Panc1 (cell line): ENCODE measurements at regions not wholly inside any gene's neighbourhood (a gene's known extent, or its start where the extent isn't known, plus 50 kb on each side); places are given as distances from the start of the nearest gene placed in this dataset.

Experiments
- ATAC-seq: fragments of 200-7000 bp; cut with Tn5 transposase; 2 replicates; pipeline ENCODE4 v1.9.1; 2020; ENCODE audit warnings: mild to moderate bottlenecking, moderate library complexity
- BruUV-seq: library from RNA; stranded (reverse); fragments of 400-500 nt; replicated peaks from 2 replicates; lab custom pipeline; 2021; lab: Mats Ljungman, UMichigan
- CTCF ChIA-PET: fragments of 300-600 bp; sonication (Branson Sonifier 250); formaldehyde crosslinking; loops from one replicate; lab custom pipeline; 2022; ENCODE audit warnings: antibody characterized with exemption; lab: Charles Lee
- POLR2A ChIA-PET: fragments of 300-600 bp; sonication (Branson Sonifier 250); formaldehyde crosslinking; loops from one replicate; lab custom pipeline; 2022; ENCODE audit warnings: antibody characterized with exemption; lab: Charles Lee
- DNase-seq: peaks from one replicate; pipeline ENCODE4 v3.0.0-alpha.2; 2010; ENCODE audit warnings: low read depth, low spot score
- H3K27ac ChIP-seq: 2 replicates; pipeline ENCODE4 v1.5.1; 2011; ENCODE audit warnings: mild to moderate bottlenecking, low read length, inconsistent platforms
- H3K27me3 ChIP-seq: fragments of 200-500 bp; sonication (Bioruptor generic); 2 replicates; pipeline ENCODE4 v1.6.0; 2014; ENCODE audit warnings: low read length, inconsistent platforms; ENCODE audit not compliant: control insufficient read depth, insufficient read depth
- H3K36me3 ChIP-seq: fragments of 200-500 bp; sonication (Bioruptor generic); 2 replicates; pipeline ENCODE4 v1.5.1; 2014; ENCODE audit warnings: inconsistent platforms, mild to moderate bottlenecking, low read length, moderate library complexity; ENCODE audit not compliant: control insufficient read depth, insufficient read depth
- H3K4me1 ChIP-seq: 2 replicates; pipeline ENCODE4 v1.5.1; 2011; ENCODE audit warnings: inconsistent platforms, mild to moderate bottlenecking, low read length, moderate library complexity; ENCODE audit not compliant: control insufficient read depth, insufficient read depth
- H3K4me3 ChIP-seq, 2 experiments: 2 replicates each; pipeline ENCODE4 v1.5.1; 2011 to 2012; ENCODE audit warnings: low read depth in 2 of 2, low read length in 2 of 2, mild to moderate bottlenecking in 2 of 2, inconsistent platforms in 1 of 2, moderate library complexity in 1 of 2
- H3K9me3 ChIP-seq: fragments of 200-500 bp; sonication (Bioruptor generic); 2 replicates; pipeline ENCODE4 v1.5.1; 2014; ENCODE audit warnings: low read depth, mild to moderate bottlenecking, inconsistent platforms, low read length, moderate library complexity; ENCODE audit not compliant: control insufficient read depth, insufficient read depth
- CTCF ChIP-seq: fragments of 450-650 bp; IDR thresholded peaks from 2 replicates; pipeline ENCODE4 v1.5.1; 2017; ENCODE audit warnings: mild to moderate bottlenecking
- POLR2AphosphoS5 ChIP-seq: IDR thresholded peaks from 2 replicates; pipeline ENCODE4 v1.6.1; 2012; ENCODE audit warnings: mild to moderate bottlenecking, low read depth, low read length, moderate library complexity
- REST ChIP-seq, 2 experiments: IDR thresholded peaks; 2 replicates each; pipeline ENCODE4 v1.6.1; 2011 to 2012; ENCODE audit warnings: low read depth in 2 of 2, control low read depth in 1 of 2, low read length in 1 of 2, mild to moderate bottlenecking in 1 of 2, moderate library complexity in 1 of 2; ENCODE audit not compliant: insufficient read depth in 1 of 2
- SIN3A ChIP-seq: IDR thresholded peaks from 2 replicates; pipeline ENCODE4 v1.6.1; 2012; ENCODE audit warnings: low read depth, mild to moderate bottlenecking, low read length, moderate library complexity, borderline replicate concordance; ENCODE audit not compliant: insufficient read depth
- TCF7L2 ChIP-seq: IDR thresholded peaks from 2 replicates; pipeline ENCODE4 v1.6.1; 2011; ENCODE audit warnings: mild to moderate bottlenecking, low read depth, low read length, inconsistent platforms
- in situ Hi-C: cut with HindIII; loops from 2 replicates; pipeline ENCODE4 v1.10.0; 2016; ENCODE audit warnings: low sequenced_read_pairs, low pct_unique_long_range_greater_than_20kb
- intact Hi-C: fragments of 100-400 bp; cut with micrococcal nuclease; formaldehyde crosslinking; loops from one replicate; pipeline ENCODE4 v1.10.0; 2022; ENCODE audit not compliant: unreplicated experiment

- POLR2A ChIA-PET, result no interaction called here
- ATAC-seq, result no peak
- BruUV-seq, result no TSS peak
These were observed 60.1 kb upstream of the TUNAR start for GRCh38 chr14:95816539-95816938.

GRCh38 chr14:95815226-95815690 lies 61.4 kb upstream of the TUNAR start:
- ChIA-PET POLR2A (no interaction called here), CTCF (no interaction called here)
- intact Hi-C loops (no loop called here), in situ Hi-C loops (no loop called here)
- no peak overlapping the region for H3K27ac ChIP-seq
- H3K36me3 ChIP-seq, result no peaks in the 10 kb centered on the region
- no peaks in the 10 kb centered on the region for H3K4me1 ChIP-seq
- TF ChIP-seq SIN3A (no peak), REST (IDR thresholded peaks at IDR 0.05; ENCODE audit: insufficient read depth in 1 of 2, low read depth in 2 of 2, low read length in 1 of 2) (no peak), TCF7L2 (no peak), POLR2AphosphoS5 (no peak), CTCF (no peak)
- ATAC-seq (no peak), DNase-seq (no peak)
- BruUV-seq, result no TSS peak
- H3K4me3 ChIP-seq, result no peak overlapping the region
- no peaks in the 10 kb centered on the region for H3K27me3 ChIP-seq
- no peaks in the 10 kb centered on the region for H3K9me3 ChIP-seq

More at GRCh38 chr14:95816539-95816938, 60.1 kb upstream of the TUNAR start:
- intact Hi-C loops, result no loop called here
- Histone ChIP-seq H3K9me3 (no peaks in the 10 kb centered on the region), H3K27ac (no peak overlapping the region), H3K4me1 (no peaks in the 10 kb centered on the region), H3K36me3 (no peaks in the 10 kb centered on the region), H3K4me3 (no peak overlapping the region), H3K27me3 (no peaks in the 10 kb centered on the region; the same call in 1 of the 2 replicates)
- CTCF ChIA-PET, result no interaction called here
- TF ChIP-seq SIN3A (no peak), TCF7L2 (no peak), REST (IDR thresholded peaks at IDR 0.05; ENCODE audit: insufficient read depth in 1 of 2, low read depth in 2 of 2, low read length in 1 of 2) (no peak), POLR2AphosphoS5 (no peak), CTCF (no peak)
- in situ Hi-C loops, result no loop called here
- DNase-seq, result no peak
